ENCODE measurements at regions not wholly inside any gene's neighbourhood (a gene's known extent, or its start where the extent isn't known, plus 50 kb on each side); places are given as distances from the start of the nearest gene placed in this dataset.

- ATAC-seq (no peak), DNase-seq (no peak)
- ChIA-PET POLR2A (ENCODE audit: unreplicated experiment) (no interaction called here), CTCF (no interaction called here)
- Histone ChIP-seq H4K20me1 (ENCODE audit: low read length) (no peaks in the 10 kb centered on the region), H3K27me3 (ENCODE audit: low read length) (no peaks in the 10 kb centered on the region), H3K27ac (ENCODE audit: low read length) (no peak overlapping the region), H3K79me2 (ENCODE audit: low read length) (no peaks in the 10 kb centered on the region), H3F3A (ENCODE audit: low read length, unreplicated experiment) (no peaks in the 10 kb centered on the region), H3K9me3 (ENCODE audit: low read length) (no peaks in the 10 kb centered on the region), H2AFZ (ENCODE audit: low read length) (no peak overlapping the region), H3K36me3 (ENCODE audit: low read depth, low read length) (no peaks in the 10 kb centered on the region), H3K9me2 (replicated peaks; ENCODE audit: low read length) (no peaks in the 10 kb centered on the region), H3K4me3 (ENCODE audit: low read length) (no peak overlapping the region), H3K4me1 (ENCODE audit: insufficient read depth, low read length) (no peaks in the 10 kb centered on the region), H3K4me2 (ENCODE audit: low read length) (no peak overlapping the region), H3K9ac (ENCODE audit: low read length) (no peak overlapping the region)
- no peak for TF ChIP-seq EZH2 (IDR thresholded peaks at IDR 0.05; ENCODE audit: low read length, unreplicated experiment)
- no peak for TF ChIP-seq EZH2phosphoT487 (IDR thresholded peaks at IDR 0.05; ENCODE audit: borderline replicate concordance, low read length)
- no peak for TF ChIP-seq CTCF (conservative IDR thresholded peaks at IDR 0.05; ENCODE audit: low read depth, low read length)
- intact Hi-C loops (cut with micrococcal nuclease) = no loop called here
- no TSS peak for BruUV-seq (replicated peaks)
These were observed 959.5 kb upstream of the PIK3C3 start for GRCh38 chr18:40995529-40995928.

- TF ChIP-seq EZH2 (IDR thresholded peaks at IDR 0.05; ENCODE audit: low read length, unreplicated experiment) = no peak
- no peak for TF ChIP-seq EZH2phosphoT487 (IDR thresholded peaks at IDR 0.05; ENCODE audit: borderline replicate concordance, low read length)
- TF ChIP-seq CTCF (conservative IDR thresholded peaks at IDR 0.05; ENCODE audit: low read depth, low read length) = no peak
- no TSS peak for BruUV-seq (replicated peaks)
- Histone ChIP-seq H2AFZ (ENCODE audit: low read length) (no peak overlapping the region), H3K9me3 (ENCODE audit: low read length) (no peaks in the 10 kb centered on the region), H3F3A (ENCODE audit: low read length, unreplicated experiment) (no peaks in the 10 kb centered on the region), H3K27ac (ENCODE audit: low read length) (no peak overlapping the region), H3K4me3 (ENCODE audit: low read length) (no peak overlapping the region), H3K27me3 (ENCODE audit: low read length) (no peaks in the 10 kb centered on the region), H3K4me1 (ENCODE audit: insufficient read depth, low read length) (no peaks in the 10 kb centered on the region), H3K9ac (ENCODE audit: low read length) (no peak overlapping the region), H3K79me2 (ENCODE audit: low read length) (no peaks in the 10 kb centered on the region), H3K9me2 (replicated peaks; ENCODE audit: low read length) (no peaks in the 10 kb centered on the region), H3K4me2 (ENCODE audit: low read length) (no peak overlapping the region), H4K20me1 (ENCODE audit: low read length) (no peaks in the 10 kb centered on the region), H3K36me3 (ENCODE audit: low read depth, low read length) (no peaks in the 10 kb centered on the region)
- CTCF ChIA-PET = no interaction called here
- intact Hi-C loops (cut with micrococcal nuclease) = no loop called here
- no peak for DNase-seq
- POLR2A ChIA-PET (ENCODE audit: unreplicated experiment) = no interaction called here
- ATAC-seq = no peak
These were observed 961.7 kb upstream of the PIK3C3 start for GRCh38 chr18:40993363-40993762.

GRCh38 chr18:40987581-40987980 lies 967.5 kb upstream of the PIK3C3 start:
- Histone ChIP-seq H3K4me3 (ENCODE audit: low read length) (no peak overlapping the region), H4K20me1 (ENCODE audit: low read length) (no peaks in the 10 kb centered on the region), H3K9me3 (ENCODE audit: low read length) (no peaks in the 10 kb centered on the region), H3K27ac (ENCODE audit: low read length) (no peak overlapping the region), H3F3A (ENCODE audit: low read length, unreplicated experiment) (no peaks in the 10 kb centered on the region), H3K79me2 (ENCODE audit: low read length) (no peaks in the 10 kb centered on the region), H3K9ac (ENCODE audit: low read length) (no peak overlapping the region), H3K9me2 (replicated peaks; ENCODE audit: low read length) (no peaks in the 10 kb centered on the region), H2AFZ (ENCODE audit: low read length) (no peak overlapping the region), H3K36me3 (ENCODE audit: low read depth, low read length) (no peaks in the 10 kb centered on the region), H3K27me3 (ENCODE audit: low read length) (no peaks in the 10 kb centered on the region), H3K4me2 (ENCODE audit: low read length) (no peak overlapping the region), H3K4me1 (ENCODE audit: insufficient read depth, low read length) (no peaks in the 10 kb centered on the region)
- intact Hi-C loops (cut with micrococcal nuclease) = no loop called here
- no TSS peak for BruUV-seq (replicated peaks)
- POLR2A ChIA-PET (ENCODE audit: unreplicated experiment) = no interaction called here
- TF ChIP-seq CTCF (conservative IDR thresholded peaks at IDR 0.05; ENCODE audit: low read depth, low read length) (no peak), EZH2 (IDR thresholded peaks at IDR 0.05; ENCODE audit: low read length, unreplicated experiment) (no peak), EZH2phosphoT487 (IDR thresholded peaks at IDR 0.05; ENCODE audit: borderline replicate concordance, low read length) (no peak)
- DNase-seq = no peak
- no peak for ATAC-seq
- CTCF ChIA-PET = no interaction called here
